WTC11 (cell line): ENCODE measurements at regions not wholly inside any gene's neighbourhood (a gene's known extent, or its start where the extent isn't known, plus 50 kb on each side); places are given as distances from the start of the nearest gene placed in this dataset.

Source experiments
- ATAC-seq: fragments of 200-7000 bp; cut with Tn5 transposase; 2 replicates; pipeline ENCODE4 v1.10.0; 2021; ENCODE audit warnings: mild to moderate bottlenecking, moderate library complexity
- CTCF ChIA-PET: fragments of 300-600 bp; sonication (Branson Sonifier 250); formaldehyde crosslinking; loops from one replicate; lab custom pipeline; 2021; ENCODE audit warnings: antibody characterized with exemption; lab: Charles Lee
- POLR2A ChIA-PET: fragments of 350-600 bp; sonication (Branson Sonifier 250); formaldehyde crosslinking; loops from one replicate; lab custom pipeline; 2021; ENCODE audit warnings: antibody characterized with exemption; lab: Charles Lee
- DNase-seq: peaks from one replicate; pipeline ENCODE4 v3.0.0; 2021; ENCODE audit warnings: low spot score
- H3K27ac Mint-ChIP-seq: 2 replicates; pipeline ENCODE4 v1.8.0; 2021; ENCODE audit warnings: mixed read lengths
- H3K27me3 Mint-ChIP-seq: 2 replicates; pipeline ENCODE4 v1.8.0; 2021; ENCODE audit warnings: low read depth, mild to moderate bottlenecking, moderate library complexity, mixed read lengths
- H3K36me3 Mint-ChIP-seq: 2 replicates; pipeline ENCODE4 v1.8.0; 2021; ENCODE audit warnings: mixed read lengths
- H3K4me1 Mint-ChIP-seq: 2 replicates; pipeline ENCODE4 v1.8.0; 2022; ENCODE audit warnings: mixed read lengths
- H3K4me3 Mint-ChIP-seq: 2 replicates; pipeline ENCODE4 v1.8.0; 2021; ENCODE audit warnings: mild to moderate bottlenecking, moderate library complexity, mixed read lengths
- H3K9me3 Mint-ChIP-seq: 2 replicates; pipeline ENCODE4 v1.8.0; 2021; ENCODE audit warnings: mixed read lengths
- AFF4 ChIP-seq: sonication (generic); formaldehyde crosslinking; IDR thresholded peaks from 2 replicates; pipeline ENCODE4 v1.8.1; 2023; ENCODE audit warnings: mild to moderate bottlenecking, missing genetic modification reagents, borderline replicate concordance
- ARID4B ChIP-seq: sonication (generic); formaldehyde crosslinking; IDR thresholded peaks from 2 replicates; pipeline ENCODE4 v1.8.0; 2023; ENCODE audit warnings: missing genetic modification reagents, mild to moderate bottlenecking, borderline replicate concordance
- ATF2 ChIP-seq: sonication (generic); formaldehyde crosslinking; IDR thresholded peaks from 2 replicates; pipeline ENCODE4 v1.8.1; 2022; ENCODE audit warnings: low read depth, missing genetic modification reagents, borderline replicate concordance
- CDX4 ChIP-seq: fragments of 250-450 bp; sonication (Bioruptor Pico); IDR thresholded peaks from 2 replicates; pipeline ENCODE4 v1.9.0; 2021; ENCODE audit warnings: moderate library complexity, mild to moderate bottlenecking, inconsistent platforms, borderline replicate concordance
- CREB1 ChIP-seq: sonication (generic); formaldehyde crosslinking; IDR thresholded peaks from 2 replicates; pipeline ENCODE4 v1.8.0; 2023; ENCODE audit warnings: mild to moderate bottlenecking, missing genetic modification reagents
- E2F5 ChIP-seq: sonication (generic); formaldehyde crosslinking; IDR thresholded peaks from 2 replicates; pipeline ENCODE4 v1.8.1; 2022; ENCODE audit warnings: mild to moderate bottlenecking, moderate library complexity, missing genetic modification reagents
- FOXK1 ChIP-seq: sonication (generic); formaldehyde crosslinking; IDR thresholded peaks from 2 replicates; pipeline ENCODE4 v1.8.0; 2022; ENCODE audit warnings: mild to moderate bottlenecking, moderate library complexity, missing genetic modification reagents
- FOXP4 ChIP-seq: sonication (generic); formaldehyde crosslinking; IDR thresholded peaks from 2 replicates; pipeline ENCODE4 v1.8.0; 2022; ENCODE audit warnings: mild to moderate bottlenecking, missing genetic modification reagents
- GRHL2 ChIP-seq: fragments of 250-450 bp; sonication (Bioruptor Pico); IDR thresholded peaks from 2 replicates; pipeline ENCODE4 v1.8.0; 2022; ENCODE audit warnings: mild to moderate bottlenecking, moderate library complexity; ENCODE audit not compliant: insufficient replicate concordance, severe bottlenecking
- HMGXB4 ChIP-seq: sonication (generic); formaldehyde crosslinking; IDR thresholded peaks from 2 replicates; pipeline ENCODE4 v1.8.1; 2023; ENCODE audit warnings: mild to moderate bottlenecking, moderate library complexity, missing genetic modification reagents
- JAZF1 ChIP-seq: fragments of 250-450 bp; sonication (Bioruptor Pico); IDR thresholded peaks from 2 replicates; pipeline ENCODE4 v1.9.0; 2021; ENCODE audit warnings: moderate library complexity, mild to moderate bottlenecking, inconsistent platforms
- MYBL2 ChIP-seq: sonication (generic); formaldehyde crosslinking; IDR thresholded peaks from 2 replicates; pipeline ENCODE4 v1.8.1; 2023; ENCODE audit warnings: mild to moderate bottlenecking, moderate library complexity, missing genetic modification reagents
- NFATC4 ChIP-seq: fragments of 250-450 bp; sonication (Bioruptor Pico); IDR thresholded peaks from 2 replicates; pipeline ENCODE4 v1.9.0; 2021; ENCODE audit warnings: mild to moderate bottlenecking
- NFE2L1 ChIP-seq: sonication (generic); formaldehyde crosslinking; IDR thresholded peaks from 2 replicates; pipeline ENCODE4 v1.8.1; 2023; ENCODE audit warnings: missing genetic modification reagents
- NR2C2 ChIP-seq: sonication (generic); formaldehyde crosslinking; IDR thresholded peaks from 2 replicates; pipeline ENCODE4 v1.8.0; 2022; ENCODE audit warnings: mild to moderate bottlenecking, missing genetic modification reagents
- SOX15 ChIP-seq: fragments of 250-450 bp; sonication (Bioruptor Pico); IDR thresholded peaks from 2 replicates; pipeline ENCODE4 v1.9.0; 2021; ENCODE audit warnings: mild to moderate bottlenecking
- USF1 ChIP-seq: sonication (generic); formaldehyde crosslinking; IDR thresholded peaks from 2 replicates; pipeline ENCODE4 v1.8.0; 2022; ENCODE audit warnings: mild to moderate bottlenecking, missing genetic modification reagents
- ZNF263 ChIP-seq: sonication (generic); formaldehyde crosslinking; IDR thresholded peaks from 2 replicates; pipeline ENCODE4 v1.8.1; 2022; ENCODE audit warnings: low read depth, mild to moderate bottlenecking, moderate library complexity, missing genetic modification reagents
- ZNF317 ChIP-seq: sonication (generic); formaldehyde crosslinking; IDR thresholded peaks from 2 replicates; pipeline ENCODE4 v1.8.1; 2023; ENCODE audit warnings: low read depth, mild to moderate bottlenecking, moderate library complexity, missing genetic modification reagents, borderline replicate concordance

- Mint-ChIP-seq H3K4me3 (no peak overlapping the region), H3K4me1 (no peaks in the 10 kb centered on the region), H3K27me3 (no peaks in the 10 kb centered on the region), H3K9me3 (no peaks in the 10 kb centered on the region), H3K27ac (no peak overlapping the region), H3K36me3 (no peaks in the 10 kb centered on the region)
- TF ChIP-seq HMGXB4 (no peak), MYBL2 (no peak), ZNF317 (CRISPR knock-in tag) (no peak), JAZF1 (CRISPR knock-in tag) (no peak), FOXK1 (CRISPR knock-in tag) (no peak), NR2C2 (CRISPR knock-in tag) (no peak), FOXP4 (CRISPR knock-in tag) (no peak), USF1 (no peak), ZNF263 (no peak), SOX15 (CRISPR knock-in tag) (no peak), NFATC4 (CRISPR knock-in tag) (no peak), E2F5 (CRISPR knock-in tag) (no peak), GRHL2 (CRISPR knock-in tag) (no peak), CDX4 (no peak), AFF4 (CRISPR knock-in tag) (no peak), ARID4B (no peak), ATF2 (CRISPR knock-in tag) (no peak), NFE2L1 (CRISPR knock-in tag) (no peak), CREB1 (CRISPR knock-in tag) (no peak)
- DNase-seq (no peak), ATAC-seq (no peak)
- ChIA-PET POLR2A (no interaction called here), CTCF (no interaction called here)
Measured at GRCh38 chr4:178448372-178449035, 1006.3 kb upstream of the AGA start.
